GM12874 (cell line): ENCODE measurements at regions not wholly inside any gene's neighbourhood (a gene's known extent, or its start where the extent isn't known, plus 50 kb on each side); places are given as distances from the start of the nearest gene placed in this dataset.

Experiments used
- TF ChIP-seq, protein P1 (sequence below): IDR thresholded peaks from 2 replicates; pipeline ENCODE4 v1.5.1; 2011; ENCODE audit warnings: low read depth, mild to moderate bottlenecking, control low read depth, low read length, moderate library complexity; ENCODE audit not compliant: insufficient read depth

DNA sequence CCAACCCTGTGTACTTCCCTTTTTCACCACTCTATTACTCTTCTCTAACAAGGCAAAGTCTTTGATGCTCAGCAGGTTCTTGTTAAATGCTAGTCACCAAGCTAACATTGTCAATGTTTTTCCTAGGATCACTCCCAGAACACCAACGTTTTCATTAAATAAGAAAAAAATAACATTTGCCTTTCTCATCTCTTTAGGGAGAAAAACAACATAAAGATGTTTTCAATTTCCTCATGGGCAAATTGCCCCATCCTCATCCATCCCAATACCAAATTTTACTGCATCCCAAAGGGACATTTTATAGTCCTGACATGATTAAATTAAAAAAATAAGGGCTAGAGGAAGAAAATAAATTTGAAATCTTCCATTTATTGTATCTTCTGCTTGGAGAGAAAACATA lies 106.5 kb downstream of the SUCNR1 start:
- TF ChIP-seq, protein P1, sequence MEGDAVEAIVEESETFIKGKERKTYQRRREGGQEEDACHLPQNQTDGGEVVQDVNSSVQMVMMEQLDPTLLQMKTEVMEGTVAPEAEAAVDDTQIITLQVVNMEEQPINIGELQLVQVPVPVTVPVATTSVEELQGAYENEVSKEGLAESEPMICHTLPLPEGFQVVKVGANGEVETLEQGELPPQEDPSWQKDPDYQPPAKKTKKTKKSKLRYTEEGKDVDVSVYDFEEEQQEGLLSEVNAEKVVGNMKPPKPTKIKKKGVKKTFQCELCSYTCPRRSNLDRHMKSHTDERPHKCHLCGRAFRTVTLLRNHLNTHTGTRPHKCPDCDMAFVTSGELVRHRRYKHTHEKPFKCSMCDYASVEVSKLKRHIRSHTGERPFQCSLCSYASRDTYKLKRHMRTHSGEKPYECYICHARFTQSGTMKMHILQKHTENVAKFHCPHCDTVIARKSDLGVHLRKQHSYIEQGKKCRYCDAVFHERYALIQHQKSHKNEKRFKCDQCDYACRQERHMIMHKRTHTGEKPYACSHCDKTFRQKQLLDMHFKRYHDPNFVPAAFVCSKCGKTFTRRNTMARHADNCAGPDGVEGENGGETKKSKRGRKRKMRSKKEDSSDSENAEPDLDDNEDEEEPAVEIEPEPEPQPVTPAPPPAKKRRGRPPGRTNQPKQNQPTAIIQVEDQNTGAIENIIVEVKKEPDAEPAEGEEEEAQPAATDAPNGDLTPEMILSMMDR = no peak

DNA sequence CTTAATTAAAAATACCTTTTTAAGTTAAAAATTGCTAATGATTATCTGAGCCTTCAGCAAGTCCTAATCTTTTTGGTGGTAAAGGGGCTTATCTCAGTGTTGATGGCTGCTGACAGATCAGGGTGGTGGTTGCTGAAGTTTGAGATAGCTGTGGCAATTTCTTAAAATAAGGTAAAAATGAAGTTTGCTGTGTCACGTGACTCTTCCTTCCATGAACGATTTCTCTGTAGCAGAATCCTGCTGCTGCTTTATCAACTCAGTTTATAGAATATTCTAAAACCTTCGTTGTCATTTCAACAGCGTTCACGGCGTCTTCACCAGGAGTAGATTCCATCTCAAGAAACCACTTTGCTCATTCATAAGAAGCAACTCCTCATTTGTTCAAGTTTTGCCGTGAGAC lies 110.1 kb downstream of the SUCNR1 start:
- TF ChIP-seq, protein P1 = no peak

DNA sequence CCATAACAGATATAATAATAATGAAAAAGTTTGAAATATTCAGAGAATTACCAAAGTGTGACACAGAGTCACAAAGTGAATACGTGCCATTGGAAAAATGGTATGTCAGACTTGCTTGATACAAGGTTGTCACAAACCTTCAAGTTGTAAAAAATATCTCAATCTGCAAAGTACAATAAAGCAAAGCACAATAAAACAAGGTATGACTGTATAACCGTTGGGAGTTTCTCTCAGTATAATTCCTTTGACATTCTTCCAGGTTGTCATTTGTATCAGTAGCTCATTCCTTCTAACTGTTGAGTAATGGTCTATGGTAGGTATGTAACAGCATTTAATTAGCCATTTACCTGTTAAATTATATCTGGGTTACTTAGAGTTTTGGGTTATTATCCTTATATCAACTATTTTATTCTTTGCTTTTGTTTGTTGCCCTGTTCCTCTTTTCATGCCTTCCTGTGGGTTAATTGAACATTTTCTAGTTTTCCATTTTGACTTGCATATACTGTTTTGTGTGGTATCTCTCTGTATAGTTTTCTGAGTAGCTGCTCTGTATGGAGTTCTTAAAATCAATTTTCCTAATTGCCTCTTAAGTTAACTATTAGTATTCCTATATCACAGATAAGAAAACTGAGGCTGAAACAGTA lies 112.5 kb downstream of the SUCNR1 start:
- TF ChIP-seq, protein P1 = no peak

DNA sequence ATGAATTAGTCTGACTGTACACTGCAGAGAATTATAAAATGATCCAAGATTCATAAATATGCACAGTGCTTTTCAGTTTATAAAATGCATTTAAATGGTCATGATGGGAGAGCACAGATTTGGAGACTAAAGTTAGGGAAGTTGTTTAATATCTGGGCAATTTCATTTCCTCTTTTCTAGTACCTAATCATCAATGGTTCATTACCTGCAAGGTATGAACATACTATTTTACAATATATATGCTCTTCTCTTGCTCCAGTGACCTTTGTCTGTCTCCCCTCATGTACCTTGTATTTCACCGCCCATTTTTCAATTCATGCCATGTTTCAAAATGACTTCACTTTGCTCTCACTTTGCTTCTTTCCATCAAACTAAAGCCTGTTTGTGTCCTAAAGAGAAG lies 114.5 kb downstream of the SUCNR1 start:
- TF ChIP-seq, protein P1 = no peak

DNA sequence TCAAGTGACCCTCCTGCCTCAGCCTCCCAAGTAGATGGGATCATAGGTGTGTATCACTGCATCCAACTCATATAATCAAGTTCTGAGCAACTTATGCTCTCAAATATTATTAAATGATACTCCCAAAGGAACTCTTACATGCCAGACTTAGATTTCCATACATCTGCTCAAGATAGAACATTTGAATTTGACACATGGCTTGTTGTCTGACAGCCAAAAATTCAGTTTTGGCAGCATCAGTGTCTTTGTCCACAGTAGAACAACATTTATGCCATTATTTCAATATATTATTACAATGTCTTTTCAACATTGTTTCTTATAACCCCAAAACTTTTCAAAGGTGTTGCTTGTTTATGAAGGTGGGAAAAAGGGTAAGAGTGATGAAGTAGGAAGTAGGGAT lies 116.2 kb downstream of the SUCNR1 start:
- TF ChIP-seq, protein P1 = no peak

DNA sequence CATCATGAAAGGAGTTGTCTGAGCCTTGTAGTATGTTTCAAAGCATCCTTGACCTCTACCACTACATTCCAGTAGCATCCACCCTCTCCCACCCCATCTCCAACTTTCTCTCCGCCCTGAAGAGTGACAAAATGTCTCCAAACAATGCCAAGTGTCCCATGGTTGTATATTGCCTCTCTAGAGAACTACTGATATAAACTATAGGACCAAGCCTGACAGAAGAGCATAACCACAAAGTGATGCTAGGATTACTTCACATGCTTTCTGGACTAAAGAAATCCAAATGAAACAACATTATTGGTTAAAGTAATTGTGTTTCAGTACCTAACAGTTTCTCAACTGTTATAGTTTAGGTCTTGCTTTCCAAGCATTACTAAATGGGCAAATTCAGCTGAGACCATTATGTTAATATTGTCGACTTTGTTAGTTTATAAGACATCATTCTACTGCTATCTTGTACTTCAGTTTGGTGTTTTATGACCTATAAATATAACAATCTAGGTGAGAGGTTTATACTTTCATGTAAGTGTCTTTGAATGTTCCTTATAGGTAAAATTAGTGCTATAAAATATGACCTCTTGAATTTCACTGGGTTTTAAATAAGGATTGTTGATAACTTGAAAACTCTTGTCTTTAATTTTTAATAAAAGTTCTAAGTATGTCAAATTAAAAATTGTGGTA lies 117.4 kb downstream of the SUCNR1 start:
- TF ChIP-seq, protein P1 = no peak

DNA sequence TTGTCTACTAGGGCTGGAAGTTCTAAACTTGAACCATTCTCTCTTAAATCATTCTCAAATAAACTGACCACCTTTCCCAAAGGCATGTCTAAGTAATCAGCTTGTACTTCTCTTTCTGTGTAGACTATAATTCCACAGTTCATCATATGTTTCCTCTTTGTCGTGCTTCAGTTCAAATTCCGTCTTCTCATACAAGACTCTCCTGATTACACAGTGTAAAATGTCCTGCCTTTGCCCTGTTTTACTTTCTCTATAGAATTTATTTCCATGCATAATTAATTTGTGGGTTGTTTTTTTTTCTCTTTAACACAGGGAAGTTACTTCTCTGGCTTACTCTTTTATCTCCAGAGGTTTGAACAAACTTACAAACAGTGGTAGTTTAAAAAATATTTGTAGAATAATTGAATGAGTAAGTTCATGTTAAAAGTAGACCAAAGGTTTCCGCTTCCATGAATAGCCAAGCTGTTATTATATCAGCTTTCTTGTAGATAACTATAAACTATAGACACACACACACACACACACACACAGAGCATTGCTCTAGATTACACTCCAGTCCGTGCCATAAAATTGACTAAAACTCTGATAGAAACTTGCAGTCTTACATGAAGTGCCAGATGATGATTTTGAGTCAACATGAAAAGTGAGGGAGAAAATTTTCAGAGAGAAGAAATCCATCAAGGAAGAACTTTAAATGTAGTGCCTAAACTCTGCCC lies 119.0 kb downstream of the SUCNR1 start:
- TF ChIP-seq, protein P1 = no peak
